Stomach (tissue), 8 donors: ENCODE measurements at regions not wholly inside any gene's neighbourhood (a gene's known extent, or its start where the extent isn't known, plus 50 kb on each side); places are given as distances from the start of the nearest gene placed in this dataset.

Experiments
- DNase-seq, 2 donors: peaks; one replicate each; pipeline versions ENCODE4 v3.0.0 to v3.0.0-alpha.2; 2013 to 2019
- H3K27ac ChIP-seq, 5 donors: fragments of 200-600 bp in 4 of 5; sonication (generic) in 4 of 5; one replicate each; pipeline ENCODE4 v1.5.1; 2013 to 2019; ENCODE audit warnings: mild to moderate bottlenecking in 1 of 5, moderate library complexity in 1 of 5
- H3K27me3 ChIP-seq, 3 donors: fragments of 200-600 bp; sonication (generic); one replicate each; pipeline ENCODE4 v1.5.1; 2017 to 2019; ENCODE audit warnings: mixed run types in 1 of 3
- H3K36me3 ChIP-seq, 4 donors: fragments of 200-600 bp; sonication (generic); 1 replicate in 3 of 4; 2 replicates in 1 of 4; pipeline ENCODE4 v1.5.1; 2016 to 2019
- H3K4me1 ChIP-seq, 4 donors: fragments of 200-600 bp; sonication (generic); one replicate each; pipeline ENCODE4 v1.5.1; 2016 to 2019
- H3K4me3 ChIP-seq, 4 donors: fragments of 200-600 bp; sonication (generic) in 3 of 4; one replicate each; pipeline ENCODE4 v1.5.1; 2016 to 2019; ENCODE audit warnings: mild to moderate bottlenecking in 1 of 4
- H3K9me3 ChIP-seq, 4 donors: fragments of 200-600 bp; sonication (generic); one replicate each; pipeline ENCODE4 v1.5.1; 2016 to 2019
- EP300 ChIP-seq: sonication (generic); formaldehyde crosslinking; IDR thresholded peaks from one replicate; pipeline ENCODE4 v1.6.1; 2017; ENCODE audit warnings: antibody characterized with exemption
- POLR2A ChIP-seq, 4 donors: fragments of 450-650 bp; IDR thresholded peaks; one replicate each; pipeline ENCODE4 v1.6.1; 2016; ENCODE audit warnings: antibody characterized with exemption in 4 of 4, control low read depth in 2 of 4, mild to moderate bottlenecking in 1 of 4, moderate library complexity in 1 of 4
- POLR2AphosphoS5 ChIP-seq, 3 donors: sonication (generic); formaldehyde crosslinking; IDR thresholded peaks; one replicate each; pipeline ENCODE4 v1.6.1; 2016; ENCODE audit warnings: antibody characterized with exemption in 3 of 3
- WGBS, 5 donors: extraction: QIAGEN DNeasy Blood & Tissue Kit in 3 of 5; methylation state at CpG; one replicate each; pipeline versions ENCODE4 v1.1.5 to v1.1.7; 2013 to 2018; 5-methylcytosine and 5-hydroxymethylcytosine counted together
- intact Hi-C: fragments of 100-400 bp; cut with DNase I; formaldehyde crosslinking; loops from one replicate; pipeline ENCODE4 v1.15.1; 2023; ENCODE audit warnings: low total_unique reads
- TF ChIP-seq, protein P1 (sequence below), 7 experiments: fragments of 450-650 bp in 4 of 7; fragments of 200-600 bp in 3 of 7; sonication (generic) in 3 of 7; IDR thresholded peaks; one replicate each; pipeline ENCODE4 v1.5.1; 2016 to 2019; ENCODE audit warnings: antibody characterized with exemption in 7 of 7, control low read depth in 2 of 7, mild to moderate bottlenecking in 1 of 7
- donor health status: healthy with polysubstance abuse.
- donor health status: Bipolar disorder and iron deficiency.
- donor health status: healthy.

DNA sequence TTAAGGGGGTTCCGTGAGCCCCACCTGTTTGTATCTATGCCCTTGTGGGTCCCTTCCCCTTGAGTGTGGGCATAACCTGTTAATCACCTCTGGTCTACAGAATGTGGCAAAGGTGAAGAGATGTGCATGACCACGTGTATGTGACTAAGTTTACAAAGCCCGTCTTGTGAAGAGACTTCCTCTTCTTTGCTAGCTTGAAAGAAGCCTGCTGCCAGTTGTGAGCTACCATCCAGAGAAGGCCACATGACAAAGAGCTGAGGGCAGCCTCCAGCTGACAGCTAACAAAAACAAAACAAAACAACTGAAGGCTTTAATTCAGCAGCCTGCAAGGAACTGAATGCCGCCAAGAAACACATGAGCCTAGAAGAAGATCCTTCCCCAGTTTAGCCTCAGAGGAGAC is 112.0 kb downstream of the AXIN2 start:
- H3K4me3 ChIP-seq: no peak overlapping the region
- H3K36me3 ChIP-seq: no peaks in the 10 kb centered on the region
- no peak for DNase-seq
- no peaks in the 10 kb centered on the region for H3K27me3 ChIP-seq
- WGBS, 5 donors: 61 to 85% (median 77%) methylated on average over 4 of the region's 4 CpGs
- no peaks in the 10 kb centered on the region for H3K4me1 ChIP-seq
- H3K9me3 ChIP-seq: no peaks in the 10 kb centered on the region
- TF ChIP-seq, protein P1, sequence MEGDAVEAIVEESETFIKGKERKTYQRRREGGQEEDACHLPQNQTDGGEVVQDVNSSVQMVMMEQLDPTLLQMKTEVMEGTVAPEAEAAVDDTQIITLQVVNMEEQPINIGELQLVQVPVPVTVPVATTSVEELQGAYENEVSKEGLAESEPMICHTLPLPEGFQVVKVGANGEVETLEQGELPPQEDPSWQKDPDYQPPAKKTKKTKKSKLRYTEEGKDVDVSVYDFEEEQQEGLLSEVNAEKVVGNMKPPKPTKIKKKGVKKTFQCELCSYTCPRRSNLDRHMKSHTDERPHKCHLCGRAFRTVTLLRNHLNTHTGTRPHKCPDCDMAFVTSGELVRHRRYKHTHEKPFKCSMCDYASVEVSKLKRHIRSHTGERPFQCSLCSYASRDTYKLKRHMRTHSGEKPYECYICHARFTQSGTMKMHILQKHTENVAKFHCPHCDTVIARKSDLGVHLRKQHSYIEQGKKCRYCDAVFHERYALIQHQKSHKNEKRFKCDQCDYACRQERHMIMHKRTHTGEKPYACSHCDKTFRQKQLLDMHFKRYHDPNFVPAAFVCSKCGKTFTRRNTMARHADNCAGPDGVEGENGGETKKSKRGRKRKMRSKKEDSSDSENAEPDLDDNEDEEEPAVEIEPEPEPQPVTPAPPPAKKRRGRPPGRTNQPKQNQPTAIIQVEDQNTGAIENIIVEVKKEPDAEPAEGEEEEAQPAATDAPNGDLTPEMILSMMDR (IDR thresholded peaks at IDR 0.05): no peak
- TF ChIP-seq EP300 (no peak), POLR2A (IDR thresholded peaks at IDR 0.05) (no peak), POLR2AphosphoS5 (IDR thresholded peaks at IDR 0.05) (no peak)
- no peak overlapping the region for H3K27ac ChIP-seq
- intact Hi-C loops: no loop called here

GRCh38 chr17:65447823-65448222 is 113.6 kb downstream of the AXIN2 start:
- DNase-seq: no peak
- H3K4me1 ChIP-seq: no peaks in the 10 kb centered on the region
- H3K27ac ChIP-seq: no peak overlapping the region
- WGBS, 5 donors: 0 to 29% (median 15%) methylated on average over 2 of the region's 2 CpGs
- no peaks in the 10 kb centered on the region for H3K9me3 ChIP-seq
- intact Hi-C loops: no loop called here
- TF ChIP-seq POLR2A (IDR thresholded peaks at IDR 0.05): no peak
- no peak for TF ChIP-seq POLR2AphosphoS5 (IDR thresholded peaks at IDR 0.05)
- TF ChIP-seq, protein P1 (IDR thresholded peaks at IDR 0.05): no peak
- no peak overlapping the region for H3K4me3 ChIP-seq
- H3K36me3 ChIP-seq: no peaks in the 10 kb centered on the region
- H3K27me3 ChIP-seq: no peaks in the 10 kb centered on the region

DNA sequence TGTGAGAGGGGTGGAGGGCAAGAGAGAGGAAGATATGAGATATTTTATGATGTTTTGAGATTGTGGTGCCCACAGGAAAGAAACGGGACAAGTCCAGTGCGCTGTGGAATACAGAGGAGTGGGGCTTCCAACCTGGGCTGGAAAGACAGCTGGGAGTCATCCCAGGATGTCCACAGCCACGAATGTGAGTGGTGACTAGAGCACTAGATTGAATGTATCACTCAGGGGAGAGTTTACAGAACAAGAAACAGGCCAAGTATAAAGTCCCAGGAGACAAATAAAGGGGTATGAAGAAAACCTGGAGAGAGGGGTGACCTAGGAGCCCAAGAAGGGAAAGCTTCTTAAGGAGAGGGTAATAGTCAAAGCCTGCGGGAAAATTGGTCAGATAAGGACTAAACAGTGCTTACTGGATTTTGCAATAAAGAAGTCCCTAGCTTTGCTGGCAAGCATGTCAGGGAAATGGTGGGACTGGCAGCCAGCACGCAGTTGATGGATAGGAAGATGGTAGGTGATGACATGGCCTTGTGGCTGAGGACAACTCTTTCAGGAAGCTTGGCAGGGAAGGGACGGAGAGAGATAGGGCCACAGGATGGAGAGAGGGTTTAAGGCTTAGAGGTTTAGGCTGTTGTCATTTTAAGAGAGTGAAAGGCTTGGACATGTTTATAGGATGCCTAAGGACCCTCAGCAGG is 114.5 kb downstream of the AXIN2 start:
- TF ChIP-seq, protein P1 (IDR thresholded peaks at IDR 0.05): no peak
- TF ChIP-seq POLR2AphosphoS5 (IDR thresholded peaks at IDR 0.05): no peak
- TF ChIP-seq POLR2A (IDR thresholded peaks at IDR 0.05): no peak
- TF ChIP-seq EP300: no peak
- H3K4me1 ChIP-seq: no peaks in the 10 kb centered on the region
- no peaks in the 10 kb centered on the region for H3K27me3 ChIP-seq
- no peak for DNase-seq
- 79 to 90% (median 86%) methylated on average over 6 of the region's 6 CpGs for WGBS, 5 donors
- H3K27ac ChIP-seq: no peak overlapping the region
- H3K4me3 ChIP-seq: no peak overlapping the region
- H3K36me3 ChIP-seq: no peaks in the 10 kb centered on the region
- intact Hi-C loops: no loop called here
- no peaks in the 10 kb centered on the region for H3K9me3 ChIP-seq

DNA sequence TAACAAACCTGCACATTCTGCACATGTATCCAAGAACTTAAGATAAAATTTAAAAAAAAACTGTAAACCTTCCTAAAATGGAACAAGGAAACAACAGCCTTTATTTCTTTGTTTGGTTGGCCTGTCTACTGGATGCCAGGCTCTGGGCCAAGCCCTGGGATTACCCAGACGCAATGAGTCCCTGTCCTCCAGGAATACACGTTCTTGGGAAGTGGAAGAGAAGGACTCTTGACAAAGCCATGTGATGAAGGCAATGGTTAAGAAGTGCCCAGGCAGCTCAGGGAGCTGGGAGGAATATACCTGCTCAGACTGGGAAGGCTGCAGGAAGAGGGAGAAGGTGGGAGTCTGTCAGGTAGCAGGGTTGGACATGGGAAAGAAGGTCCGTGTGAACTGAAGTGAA is 115.4 kb downstream of the AXIN2 start:
- Histone ChIP-seq H3K27me3 (no peaks in the 10 kb centered on the region), H3K36me3 (no peaks in the 10 kb centered on the region), H3K27ac (no peak overlapping the region), H3K9me3 (no peaks in the 10 kb centered on the region), H3K4me3 (no peak overlapping the region), H3K4me1 (no peaks in the 10 kb centered on the region)
- TF ChIP-seq, protein P1 (IDR thresholded peaks at IDR 0.05): no peak
- no peak for TF ChIP-seq POLR2AphosphoS5 (IDR thresholded peaks at IDR 0.05)
- no peak for TF ChIP-seq POLR2A (IDR thresholded peaks at IDR 0.05)
- TF ChIP-seq EP300: no peak
- DNase-seq: no peak
- intact Hi-C loops: no loop called here
- WGBS, 5 donors: 76 to 83% (median 79%) methylated on average over 3 of the region's 3 CpGs
